ENCODE measurements at regions not wholly inside any gene's neighbourhood (a gene's known extent, or its start where the extent isn't known, plus 50 kb on each side); places are given as distances from the start of the nearest gene placed in this dataset.
"Not testable (repeated sequence)": the region's sequence is repeated elsewhere in the genome, so short reads cannot be mapped to it uniquely, and the experiment has no call there.

DNA sequence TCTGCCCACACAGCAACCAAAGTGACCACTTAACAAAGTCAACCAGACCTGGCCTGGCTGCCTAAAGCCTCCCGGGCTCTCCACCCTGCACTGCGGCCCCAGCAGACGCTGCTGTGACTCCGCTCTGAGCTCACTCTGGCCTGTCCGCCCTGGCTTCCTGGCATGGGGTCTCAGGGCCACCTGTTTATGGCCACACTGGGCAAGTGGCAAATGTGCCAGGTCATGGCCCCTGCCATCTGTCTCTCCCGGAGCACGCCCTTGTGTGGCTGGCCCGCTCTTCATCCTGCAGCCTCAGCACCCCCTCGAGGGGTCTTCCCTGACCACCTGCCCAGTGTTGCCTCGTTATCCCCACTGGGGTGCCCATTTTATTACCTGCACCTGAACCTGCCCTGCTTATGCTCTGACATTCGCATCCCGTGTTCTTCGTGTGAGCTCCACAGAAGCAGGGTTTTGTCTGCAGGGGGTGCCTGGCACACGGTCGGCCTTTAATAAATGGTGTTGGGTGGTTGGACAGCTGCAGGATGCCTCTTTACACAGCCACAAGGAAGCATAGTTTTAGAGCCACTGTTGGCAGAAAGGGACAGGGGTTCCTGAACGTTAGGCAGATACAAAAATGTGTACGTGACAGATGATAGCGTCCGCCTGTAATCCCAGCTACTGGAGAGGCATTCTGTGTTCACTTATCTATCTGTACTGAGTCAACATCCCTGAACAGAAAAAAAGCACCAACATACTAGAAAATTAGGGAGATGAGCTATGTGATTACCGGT is 785.6 kb downstream of the TBC1D22A start:
- DNase-seq (ENCODE audit: low read depth in 4 of 4, low spot score in 3 of 4): no peak

DNA sequence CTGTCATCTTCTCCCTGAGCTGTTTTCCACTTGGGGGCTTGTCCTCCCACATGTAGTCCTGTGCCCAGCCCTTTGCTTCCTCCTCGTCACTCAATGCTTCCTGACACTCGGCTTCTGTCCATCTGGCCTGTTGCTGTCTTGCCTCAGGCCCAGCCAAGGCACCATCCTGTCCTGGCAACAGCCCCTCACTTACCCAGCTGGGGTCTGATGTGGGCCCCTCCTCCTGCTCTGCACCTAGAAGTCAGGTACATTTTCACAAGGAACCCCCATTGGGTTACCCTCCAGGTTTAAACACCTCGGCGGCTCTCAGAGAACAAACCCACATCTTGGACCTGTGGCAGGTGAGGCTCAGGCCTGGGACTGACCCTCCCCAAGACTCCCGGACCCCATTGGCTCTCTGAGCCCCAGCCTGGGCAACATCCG is 784.8 kb downstream of the TBC1D22A start:
- DNase-seq (ENCODE audit: low read depth in 4 of 4, low spot score in 3 of 4): no peak

DNA sequence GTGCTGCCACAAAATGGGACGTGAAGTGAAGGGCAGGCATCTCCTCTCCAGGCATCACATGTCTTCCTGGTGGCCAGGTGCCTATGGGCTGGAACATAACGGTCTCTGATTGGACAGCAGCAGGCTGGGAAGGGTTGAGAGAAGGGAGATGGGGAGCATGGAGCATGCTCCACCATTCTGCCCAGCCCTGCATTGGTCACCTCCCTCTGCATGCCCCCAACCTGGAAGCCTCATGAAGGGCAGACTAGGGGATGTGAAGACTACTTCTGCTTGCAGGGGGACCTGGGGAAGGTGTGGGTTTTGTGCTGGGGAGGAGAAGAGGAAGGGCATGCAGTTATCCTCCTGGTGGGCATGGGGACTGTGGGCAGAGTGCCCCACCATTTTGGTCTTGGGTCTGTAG is 782.2 kb downstream of the TBC1D22A start:
- DNase-seq (ENCODE audit: low read depth in 4 of 4, low spot score in 3 of 4): no peak

DNA sequence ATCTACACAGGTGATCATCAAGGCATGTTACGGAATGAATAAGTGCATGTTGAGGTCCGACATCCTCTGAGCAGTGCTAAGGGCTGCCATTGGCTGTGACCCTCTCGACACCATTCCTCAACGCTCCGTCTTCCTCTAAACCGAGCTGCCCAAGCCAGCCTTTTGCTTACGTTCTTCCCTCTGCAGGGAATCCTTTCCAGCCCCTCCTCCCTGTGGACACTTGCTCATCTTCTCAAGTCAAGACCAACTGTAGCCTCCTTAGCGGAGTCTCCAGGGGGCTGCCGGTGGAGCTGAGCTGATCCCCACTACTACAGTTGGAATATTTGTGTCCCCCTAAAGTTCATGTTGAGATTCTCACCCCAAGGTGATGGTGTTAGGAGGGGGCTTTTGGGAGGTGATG is 781.0 kb downstream of the TBC1D22A start:
- no peak for DNase-seq (ENCODE audit: low read depth in 4 of 4, low spot score in 3 of 4)

DNA sequence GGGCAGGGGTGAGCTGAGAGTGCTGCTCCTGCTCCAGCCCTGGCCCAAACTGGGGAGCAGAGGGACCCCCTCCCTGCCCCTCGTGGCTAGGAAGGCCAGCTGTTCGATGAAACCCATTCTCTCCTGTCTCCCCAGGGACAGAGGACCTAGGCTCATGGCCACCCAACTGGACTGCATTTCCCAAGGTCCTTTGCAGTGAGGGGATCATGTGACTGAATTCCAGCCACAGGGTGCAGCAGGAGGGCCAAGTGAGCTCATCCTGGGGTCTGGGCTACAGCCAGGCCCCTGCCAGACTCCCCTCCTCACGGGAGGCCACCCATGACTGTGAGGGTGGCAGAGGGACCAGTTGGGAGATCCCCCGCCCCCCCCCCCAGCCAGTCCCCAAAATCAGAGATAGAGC is 777.6 kb downstream of the TBC1D22A start:
- DNase-seq (ENCODE audit: low read depth in 4 of 4, low spot score in 3 of 4): no peak

DNA sequence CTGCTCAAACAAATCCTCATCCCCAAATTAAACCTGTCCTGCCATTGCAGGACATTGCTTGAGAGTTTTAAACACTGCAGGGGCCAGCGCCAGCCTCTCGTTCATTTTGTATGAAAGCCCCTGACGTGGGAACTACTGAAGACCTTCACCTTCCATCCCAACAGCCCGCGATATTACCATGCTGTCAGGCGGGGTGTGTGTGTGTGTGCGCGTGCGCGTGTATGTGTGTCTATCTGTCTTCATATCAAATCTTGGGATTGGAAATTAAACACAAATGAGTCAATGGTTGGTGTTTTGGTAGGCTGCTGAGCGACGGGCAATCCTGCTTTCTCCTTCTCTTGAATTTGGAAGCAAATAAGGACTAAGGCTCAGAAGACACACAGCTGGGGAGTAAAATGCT is 776.9 kb downstream of the TBC1D22A start:
- no peak for DNase-seq (ENCODE audit: low read depth in 4 of 4, low spot score in 3 of 4)

DNA sequence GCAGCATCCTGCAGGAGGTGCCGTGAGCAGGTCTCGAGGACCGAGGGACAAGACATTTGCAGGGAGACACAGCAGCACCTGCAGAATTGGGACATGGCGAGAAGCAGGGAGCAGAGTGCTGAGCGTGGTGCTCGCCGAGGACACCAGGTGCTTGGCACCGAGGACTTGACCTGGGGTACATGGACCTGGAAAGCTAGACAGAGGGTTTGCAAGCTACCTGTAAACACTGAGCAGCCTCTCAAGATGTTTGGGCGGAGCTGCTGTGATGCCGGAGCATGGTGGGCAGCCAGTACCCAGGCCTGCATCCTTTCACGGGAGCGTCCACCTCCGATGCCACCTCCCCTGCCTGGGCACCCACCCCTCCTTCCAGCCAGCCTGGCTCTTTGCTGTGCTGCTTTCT is 773.2 kb downstream of the TBC1D22A start:
- no peak for DNase-seq (ENCODE audit: low read depth in 4 of 4, low spot score in 3 of 4)

DNA sequence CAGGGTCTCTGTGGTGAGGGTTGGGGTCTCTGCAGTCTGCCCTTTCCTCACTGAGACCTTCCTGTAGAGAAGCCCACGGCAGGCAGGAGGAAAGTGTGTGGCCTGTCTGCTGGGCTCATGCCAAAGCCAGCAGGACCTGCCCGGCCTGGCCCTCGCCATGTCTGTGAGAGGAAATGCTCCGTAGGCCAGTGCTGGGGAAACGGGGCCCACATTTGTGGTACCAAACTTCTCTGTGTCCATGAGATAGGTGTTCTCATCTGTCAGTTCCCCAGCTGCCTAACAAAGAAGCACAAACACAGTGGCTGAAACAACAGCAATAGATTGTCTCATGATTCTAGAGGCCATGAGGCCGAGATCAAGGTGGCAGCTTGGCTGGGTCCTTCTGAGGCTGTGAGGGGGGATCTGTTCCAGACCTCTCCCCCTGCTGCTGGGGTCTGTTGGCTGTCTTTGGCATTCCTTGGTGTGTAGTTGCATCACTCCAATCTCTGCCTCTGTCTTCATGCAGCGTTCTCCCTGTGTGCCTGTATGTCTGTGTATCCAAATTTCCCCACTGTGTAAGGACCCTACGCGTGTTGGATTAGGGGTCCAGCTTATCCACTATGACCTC is 772.5 kb downstream of the TBC1D22A start:
- DNase-seq (ENCODE audit: low read depth in 4 of 4, low spot score in 3 of 4): no peak

DNA sequence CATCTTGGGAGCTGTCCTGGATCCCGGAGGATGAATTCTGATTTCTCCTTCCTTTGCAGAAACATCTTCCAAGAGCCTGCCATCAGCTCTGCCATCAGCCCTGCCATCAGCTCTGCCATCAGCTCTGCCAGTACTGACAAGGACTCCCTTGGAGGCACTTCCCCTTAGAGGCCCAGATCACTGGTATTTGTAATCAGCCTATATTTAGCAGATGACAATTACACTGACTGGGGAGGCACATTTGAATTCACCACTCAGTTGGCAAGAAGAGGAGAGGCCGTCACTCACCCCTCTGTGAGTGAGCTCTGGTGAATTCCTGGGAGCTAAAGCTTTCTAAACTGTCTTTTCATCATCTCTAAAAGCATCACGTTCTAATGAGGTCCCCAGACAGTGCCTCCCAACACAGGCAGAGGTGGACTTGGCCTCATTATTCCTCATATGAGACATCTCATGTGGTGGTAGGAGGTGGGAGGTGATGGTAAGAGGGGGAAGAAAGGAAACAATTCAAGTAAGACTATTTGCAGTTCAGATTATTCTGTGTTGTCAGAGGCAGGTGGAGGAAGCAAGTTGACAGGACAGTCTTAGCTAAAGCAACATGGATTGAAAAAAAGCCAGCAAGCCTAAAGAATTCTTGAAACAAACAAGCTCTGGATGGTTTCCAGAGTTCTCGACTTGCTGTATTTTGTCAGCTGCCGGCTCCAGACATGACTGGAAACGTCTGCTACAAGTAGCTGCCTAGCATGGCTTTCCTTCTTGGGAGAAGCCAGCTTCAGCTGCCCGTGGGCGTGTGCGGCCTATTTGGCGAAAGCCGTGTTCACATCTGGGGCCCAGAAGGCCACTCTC is 771.7 kb downstream of the TBC1D22A start:
- peak; percentile 50 to 68 (median 64) for DNase-seq (ENCODE audit: low read depth in 4 of 4, low spot score in 3 of 4)

DNA sequence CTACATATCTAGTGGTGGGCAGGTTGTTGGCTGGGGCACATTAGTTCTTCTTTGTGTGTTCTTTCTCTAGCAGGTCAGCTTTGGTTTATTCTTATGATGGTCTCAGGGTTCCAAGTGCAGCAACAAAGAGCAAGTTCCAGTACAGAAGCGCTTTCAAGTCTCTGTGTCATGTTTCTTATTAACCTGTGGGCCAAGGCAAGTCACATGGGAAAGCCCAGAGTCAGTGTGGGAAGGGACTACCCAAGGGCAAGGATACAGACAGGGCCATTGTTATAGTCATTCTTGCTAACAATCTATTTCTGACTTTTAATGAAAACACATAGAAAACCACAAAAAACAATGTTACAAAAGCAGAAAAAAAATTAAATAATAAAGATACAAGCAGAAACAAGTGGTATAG is 754.6 kb downstream of the TBC1D22A start:
- DNase-seq (ENCODE audit: low read depth in 4 of 4, low spot score in 3 of 4): no peak

DNA sequence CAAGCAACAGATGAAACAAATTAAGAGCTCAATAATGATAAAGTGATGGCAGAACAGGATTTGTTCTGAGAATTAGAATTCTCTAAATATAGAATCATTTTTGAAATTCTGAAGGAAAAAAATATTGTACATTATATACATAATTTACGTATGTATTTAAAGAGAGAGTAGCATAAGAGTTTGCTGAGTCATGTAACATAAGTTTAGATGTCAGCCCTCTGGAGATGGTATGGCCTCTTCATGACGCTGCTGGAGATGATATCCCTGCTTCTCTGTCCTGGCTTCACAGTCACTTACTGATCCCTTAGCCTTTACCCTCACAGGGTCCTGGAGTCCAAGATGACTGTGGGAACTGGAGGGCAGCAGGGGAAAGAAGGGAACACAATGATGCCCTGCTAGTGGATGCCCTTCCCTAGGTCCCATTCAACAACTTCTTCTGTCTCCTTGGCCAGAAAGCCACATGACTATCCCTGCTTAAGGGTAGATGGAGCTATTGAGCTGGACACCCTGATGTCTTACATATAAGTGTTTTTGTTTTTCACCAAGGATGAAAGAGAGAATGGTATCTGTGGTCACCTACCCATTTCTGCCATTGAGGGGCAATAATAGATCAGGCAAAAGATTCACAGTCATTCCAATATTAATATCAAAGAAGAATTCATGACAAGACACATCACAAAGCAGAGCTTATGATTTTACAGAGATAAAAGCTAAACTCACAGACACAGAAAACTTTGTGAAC is 753.1 kb downstream of the TBC1D22A start:
- no peak for DNase-seq (ENCODE audit: low read depth in 4 of 4, low spot score in 3 of 4)

DNA sequence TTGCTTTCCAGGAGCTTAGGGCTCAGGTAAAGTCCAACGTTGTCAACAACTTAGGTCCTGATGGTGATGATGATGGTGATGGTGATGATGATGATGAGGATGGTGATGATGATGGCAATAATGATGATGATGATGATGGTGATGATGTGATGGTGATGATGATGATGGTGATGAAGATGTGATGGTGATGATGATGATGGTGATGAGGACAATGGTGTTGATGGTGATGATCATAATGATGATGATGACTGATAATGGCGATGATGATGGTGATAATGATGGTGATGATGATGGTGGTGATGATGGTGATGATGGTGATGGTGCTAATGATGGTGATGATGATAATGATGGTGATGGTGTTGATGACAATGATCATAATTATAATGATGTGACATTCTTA is 750.2 kb downstream of the TBC1D22A start:
- DNase-seq (ENCODE audit: low read depth in 4 of 4, low spot score in 3 of 4): no peak

DNA sequence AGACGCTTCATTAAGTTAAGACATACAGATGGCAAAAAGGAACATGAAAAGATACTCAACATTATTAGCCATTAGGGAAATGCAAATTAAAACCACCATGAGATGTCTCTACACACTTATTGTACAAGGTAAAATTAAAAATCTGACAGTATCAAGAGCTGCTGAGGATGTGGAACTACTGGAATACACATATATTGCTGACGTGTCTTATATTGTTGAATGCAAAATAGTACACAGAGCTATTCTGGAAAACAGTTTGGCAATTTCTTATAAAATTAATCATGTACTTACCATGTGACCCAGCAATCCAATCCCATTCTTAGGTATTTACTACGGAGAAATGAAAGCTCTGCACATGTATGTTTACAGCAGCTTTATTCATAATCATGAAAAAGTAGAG is 742.5 kb downstream of the TBC1D22A start:
- DNase-seq (ENCODE audit: low read depth in 4 of 4, low spot score in 3 of 4): no peak

DNA sequence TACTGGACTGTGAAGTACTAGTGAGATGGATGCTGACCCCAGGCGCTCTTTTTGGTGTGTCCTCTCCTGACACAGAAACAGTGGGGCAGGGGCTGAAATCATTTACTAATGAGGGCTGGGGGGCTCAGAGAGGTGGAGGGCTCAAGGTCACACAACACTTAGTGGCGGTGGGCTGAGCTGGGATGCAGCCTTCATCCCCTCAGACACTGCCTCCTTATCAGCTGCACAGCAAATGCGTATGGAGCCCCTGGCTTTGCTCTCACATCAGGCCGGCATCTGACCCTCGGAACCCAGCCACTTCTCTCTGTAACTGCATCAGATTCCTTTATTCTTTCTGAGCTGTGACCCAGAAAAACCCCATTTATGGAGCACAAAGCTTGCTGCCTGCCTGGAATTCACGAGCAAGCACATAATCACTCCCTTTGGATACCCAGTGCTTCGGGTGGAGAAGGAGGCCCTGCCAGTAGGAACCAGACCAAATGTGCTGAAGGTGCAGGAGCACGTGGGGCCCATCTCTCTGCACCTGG is 736.6 kb downstream of the TBC1D22A start:
- DNase-seq (ENCODE audit: low read depth in 4 of 4, low spot score in 3 of 4): no peak

DNA sequence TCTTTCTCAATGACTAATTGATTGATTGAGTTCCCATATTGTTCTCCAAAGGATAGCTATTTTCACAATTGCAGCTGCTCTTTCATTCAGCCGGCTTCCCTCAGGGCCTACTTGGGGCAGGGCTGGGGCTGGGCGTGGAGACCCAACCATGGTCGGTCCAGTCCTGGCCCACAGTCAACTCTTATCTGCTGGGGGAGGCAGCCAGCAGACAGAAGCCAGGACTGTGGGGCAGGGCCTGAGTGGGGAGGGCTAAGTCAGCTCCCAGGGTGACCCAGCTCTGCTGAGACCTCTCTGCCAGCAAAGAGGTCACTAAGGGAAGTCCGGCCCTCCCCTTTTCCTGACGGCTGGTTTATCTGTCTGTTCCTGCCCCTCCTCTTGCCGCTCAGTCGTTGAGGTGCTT is 735.2 kb downstream of the TBC1D22A start:
- DNase-seq (ENCODE audit: low read depth in 4 of 4, low spot score in 3 of 4): no peak

DNA sequence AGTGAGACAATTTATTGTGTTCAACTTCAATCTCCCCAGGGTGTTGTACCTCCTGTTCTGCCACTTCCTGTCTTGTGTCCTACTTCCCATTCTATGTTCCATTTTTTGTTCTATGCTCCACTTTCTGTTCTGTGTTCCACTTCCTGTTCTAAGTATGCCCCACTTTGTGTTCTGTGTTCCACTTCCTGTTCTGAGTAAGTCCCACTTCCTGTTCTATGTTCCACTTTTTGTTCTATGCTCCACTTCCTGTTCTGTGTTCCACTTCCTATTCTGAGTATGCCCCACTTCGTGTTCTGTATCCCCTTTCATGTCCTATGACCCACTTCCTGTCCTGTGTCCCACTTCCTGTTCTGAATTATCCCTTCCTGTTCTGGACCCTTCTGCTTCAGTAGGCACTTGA is 732.7 kb downstream of the TBC1D22A start:
- DNase-seq (ENCODE audit: low read depth in 4 of 4, low spot score in 3 of 4): no peak

DNA sequence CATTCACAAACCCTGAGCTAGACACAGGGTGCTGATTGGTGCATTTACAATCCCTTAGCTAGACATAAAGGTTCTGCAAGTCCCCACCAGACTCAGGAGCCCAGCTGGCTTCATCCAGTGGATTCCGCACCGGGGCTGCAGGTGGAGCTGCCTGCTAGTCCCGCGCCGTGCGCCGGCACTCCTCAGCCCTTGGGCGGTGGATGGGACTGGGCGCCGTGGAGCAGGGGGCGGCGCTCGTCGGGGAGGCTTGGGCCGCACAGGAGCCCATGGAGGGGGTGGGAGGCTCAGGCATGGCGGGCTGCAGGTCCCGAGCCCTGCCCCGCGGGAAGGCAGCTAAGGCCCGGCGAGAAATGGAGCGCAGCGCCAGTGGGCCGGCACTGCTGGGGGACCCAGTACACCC is 725.7 kb downstream of the TBC1D22A start:
- DNase-seq (ENCODE audit: low read depth in 4 of 4, low spot score in 3 of 4): not testable (repeated sequence)

DNA sequence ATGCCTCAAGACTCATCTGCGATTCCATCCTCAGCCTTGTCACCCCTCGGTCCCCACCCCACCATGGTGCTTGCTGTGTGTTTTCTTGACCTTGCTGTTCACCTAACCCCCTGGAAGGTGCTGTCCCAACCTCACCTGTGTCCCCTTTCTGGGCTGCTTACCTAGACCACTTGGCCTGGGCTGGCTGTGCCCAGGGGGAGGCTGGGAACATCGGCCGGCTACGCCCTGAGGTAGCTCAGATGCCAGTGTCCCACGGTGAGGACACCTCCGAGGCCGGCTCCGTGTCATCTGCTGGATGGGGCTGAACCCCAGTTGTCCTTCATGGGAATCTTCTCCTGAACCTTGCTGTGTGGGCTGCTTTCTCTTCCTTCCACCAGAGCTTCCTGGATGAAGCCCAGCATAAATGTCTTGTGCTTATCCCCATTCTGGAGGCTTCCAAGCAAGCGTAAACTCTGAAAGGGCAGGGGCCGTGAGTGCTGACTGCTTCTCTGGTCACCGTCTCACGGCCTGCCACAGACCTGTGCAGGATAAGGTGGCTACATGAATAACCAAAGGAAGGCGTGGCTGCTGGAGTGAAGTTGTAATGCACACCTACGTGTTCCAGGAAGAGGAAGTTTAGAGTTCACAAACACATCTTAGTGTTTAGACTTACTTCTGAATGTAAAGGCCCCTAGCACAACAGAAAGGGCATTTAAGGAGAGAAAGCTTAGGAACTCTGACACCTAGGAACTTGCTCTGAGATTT is 724.3 kb downstream of the TBC1D22A start:
- DNase-seq (ENCODE audit: low read depth in 4 of 4, low spot score in 3 of 4): no peak

DNA sequence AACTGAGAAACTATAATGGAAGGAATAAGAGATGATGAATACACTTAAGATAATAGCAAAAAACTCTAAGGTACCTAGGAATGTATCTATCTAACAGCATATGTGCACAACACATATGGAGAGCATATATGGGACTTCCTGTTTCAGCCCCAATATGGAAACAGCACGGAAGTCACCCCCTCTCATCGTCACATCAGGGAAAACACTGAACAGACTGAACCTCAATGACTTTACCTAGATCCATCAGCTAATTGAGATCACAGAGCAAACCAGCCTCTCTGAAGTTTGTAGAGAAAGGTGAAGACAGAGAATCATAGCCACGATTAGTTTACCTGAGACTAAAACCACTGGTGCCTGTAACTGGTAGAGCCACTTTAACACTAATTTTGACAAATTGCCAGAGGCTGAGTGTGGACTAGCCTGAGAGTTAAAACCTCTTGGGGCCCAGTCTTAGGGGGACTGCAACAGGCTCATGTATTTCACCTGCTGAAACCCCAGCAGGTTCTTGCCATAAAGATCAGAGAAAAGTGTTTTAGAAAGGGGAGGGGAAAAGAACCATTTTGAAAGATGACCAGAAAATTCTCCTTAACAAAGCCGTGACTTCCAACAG is 722.6 kb downstream of the TBC1D22A start:
- no peak for DNase-seq (ENCODE audit: low read depth in 4 of 4, low spot score in 3 of 4)

DNA sequence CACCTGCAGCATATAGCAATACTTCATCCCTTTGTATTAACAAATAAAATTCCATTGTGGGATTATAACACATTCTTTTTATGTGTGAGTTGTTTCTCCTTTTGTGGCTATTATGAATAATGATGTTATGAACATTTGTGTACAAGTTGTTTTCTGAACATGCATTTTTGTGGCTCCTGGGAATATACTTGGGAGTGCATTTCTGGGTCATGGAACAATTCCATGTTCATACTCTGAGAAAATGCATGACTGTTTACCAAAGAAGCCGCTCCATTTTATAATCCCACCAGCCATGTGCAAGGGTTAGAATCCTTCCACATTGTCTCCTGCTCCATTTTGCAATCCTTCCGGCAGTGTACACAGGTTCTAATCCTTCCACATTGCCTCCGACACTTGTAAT is 713.8 kb downstream of the TBC1D22A start:
- DNase-seq (ENCODE audit: low read depth in 4 of 4, low spot score in 3 of 4): no peak
